PC-3 (cell line): ENCODE measurements at regions not wholly inside any gene's neighbourhood (a gene's known extent, or its start where the extent isn't known, plus 50 kb on each side); places are given as distances from the start of the nearest gene placed in this dataset.

ENCODE experiments used
- ATAC-seq: fragments of 200-7000 bp; cut with Tn5 transposase; 2 replicates; pipeline ENCODE4 v1.9.1; 2020; ENCODE audit warnings: mild to moderate bottlenecking, moderate library complexity
- BruUV-seq: library from RNA; stranded (reverse); fragments of 400-500 nt; replicated peaks from 2 replicates; lab custom pipeline; 2021; lab: Mats Ljungman, UMichigan
- CTCF ChIA-PET: fragments of 300-600 bp; sonication (Branson Sonifier 250); formaldehyde crosslinking; loops from one replicate; lab custom pipeline; 2022; ENCODE audit warnings: antibody characterized with exemption; lab: Charles Lee
- POLR2A ChIA-PET: fragments of 300-600 bp; sonication (Branson Sonifier 250); formaldehyde crosslinking; loops from one replicate; lab custom pipeline; 2022; ENCODE audit warnings: antibody characterized with exemption; ENCODE audit not compliant: unreplicated experiment; lab: Charles Lee
- DNase-seq: peaks from one replicate; pipeline ENCODE4 v3.0.0-alpha.2; 2015
- H2AFZ ChIP-seq: fragments of 300-600 bp; sonication (generic); 2 replicates; pipeline ENCODE4 v1.6.0; 2016; ENCODE audit warnings: antibody characterized with exemption, low read length
- H3F3A ChIP-seq: fragments of 300-600 bp; sonication (generic); one replicate; pipeline ENCODE4 v1.6.0; 2017; ENCODE audit warnings: antibody characterized with exemption, low read length, control low read depth, mild to moderate bottlenecking; ENCODE audit not compliant: unreplicated experiment
- H3K27ac ChIP-seq: fragments of 300-600 bp; sonication (generic); 2 replicates; pipeline ENCODE4 v1.5.1; 2016; ENCODE audit warnings: mild to moderate bottlenecking, low read length
- H3K27me3 ChIP-seq: fragments of 300-600 bp; sonication (generic); 2 replicates; pipeline ENCODE4 v1.6.1; 2016; ENCODE audit warnings: low read length, mixed read lengths
- H3K36me3 ChIP-seq: fragments of 300-600 bp; sonication (generic); 2 replicates; pipeline ENCODE4 v1.6.1; 2016; ENCODE audit warnings: low read depth, mixed run types, low read length, mixed read lengths
- H3K4me1 ChIP-seq: fragments of 300-600 bp; sonication (generic); 2 replicates; pipeline ENCODE4 v1.5.1; 2016; ENCODE audit warnings: low read length; ENCODE audit not compliant: insufficient read depth
- H3K4me2 ChIP-seq: fragments of 300-600 bp; sonication (generic); 2 replicates; pipeline ENCODE4 v1.6.0; 2016; ENCODE audit warnings: low read length
- H3K4me3 ChIP-seq: fragments of 300-600 bp; sonication (generic); 2 replicates; pipeline ENCODE4 v1.5.1; 2016; ENCODE audit warnings: mild to moderate bottlenecking, low read length, mixed read lengths
- H3K79me2 ChIP-seq: fragments of 300-600 bp; sonication (generic); 2 replicates; pipeline ENCODE4 v1.6.1; 2017; ENCODE audit warnings: low read length, mixed read lengths
- H3K9ac ChIP-seq: fragments of 300-600 bp; sonication (generic); 2 replicates; pipeline ENCODE4 v1.6.0; 2016; ENCODE audit warnings: mild to moderate bottlenecking, low read length
- H3K9me2 ChIP-seq: fragments of 300-600 bp; sonication (generic); replicated peaks from 2 replicates; pipeline ENCODE4 v1.6.1; 2016; ENCODE audit warnings: mixed run types, low read length, mixed read lengths
- H3K9me3 ChIP-seq: fragments of 300-600 bp; sonication (generic); 2 replicates; pipeline ENCODE4 v1.6.1; 2016; ENCODE audit warnings: low read length, mixed read lengths
- H4K20me1 ChIP-seq: fragments of 300-600 bp; sonication (generic); 2 replicates; pipeline ENCODE4 v1.6.1; 2016; ENCODE audit warnings: low read length, mixed read lengths
- EZH2 ChIP-seq: fragments of 300-600 bp; sonication (generic); IDR thresholded peaks from one replicate; pipeline ENCODE4 v1.6.1; 2017; ENCODE audit warnings: antibody characterized with exemption, mild to moderate bottlenecking, low read length; ENCODE audit not compliant: unreplicated experiment
- EZH2phosphoT487 ChIP-seq: fragments of 300-600 bp; sonication (generic); IDR thresholded peaks from 2 replicates; pipeline ENCODE4 v1.6.1; 2018; ENCODE audit warnings: mild to moderate bottlenecking, antibody characterized with exemption, low read length, borderline replicate concordance
- intact Hi-C: fragments of 100-400 bp; cut with micrococcal nuclease; formaldehyde crosslinking; loops from 2 replicates; pipeline ENCODE4 v1.9.0; 2023
- TF ChIP-seq, protein P1 (sequence below): fragments of 300-600 bp; sonication (generic); conservative IDR thresholded peaks from 2 replicates; pipeline ENCODE4 v1.5.1; 2017; ENCODE audit warnings: antibody characterized with exemption, low read depth, mild to moderate bottlenecking, low read length

DNA sequence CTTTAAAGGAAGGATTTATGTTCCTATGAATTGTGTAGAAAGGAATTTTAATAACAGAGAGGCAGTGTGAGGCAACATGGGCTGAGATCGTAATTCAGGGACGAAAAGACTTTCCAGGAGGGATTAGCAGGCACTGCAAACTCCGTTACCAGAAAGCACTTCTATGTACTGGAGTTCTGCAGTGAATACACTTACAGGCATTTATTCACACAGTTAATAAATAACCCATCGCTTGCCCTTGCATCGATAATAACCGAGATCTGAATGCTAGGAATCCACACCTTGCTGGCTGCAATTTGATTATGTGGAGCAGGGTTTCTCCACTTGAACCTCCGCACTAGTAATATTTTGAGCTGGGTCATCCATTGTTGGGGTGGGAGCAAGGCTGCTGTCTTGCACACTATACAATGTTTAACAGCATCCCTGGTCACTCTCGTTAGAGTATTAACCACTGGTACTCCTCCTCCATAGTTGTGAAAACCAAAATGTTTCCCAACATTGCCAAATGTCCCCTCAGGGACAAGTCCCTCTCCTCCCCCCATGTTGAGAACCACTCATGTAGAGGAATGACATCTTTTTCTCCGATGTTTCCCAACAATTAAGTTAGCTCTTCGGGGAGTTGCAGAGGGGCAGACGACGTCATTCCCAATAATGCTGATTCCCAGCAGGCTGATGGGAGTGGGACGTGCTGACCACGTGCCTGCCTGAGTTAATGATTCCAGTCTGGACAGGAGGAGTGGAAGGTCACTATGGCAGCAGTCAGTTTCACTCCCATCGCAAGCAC is 99.5 kb downstream of the SNX19 start:
- Histone ChIP-seq H3K4me3 (no peak overlapping the region), H3K79me2 (no peaks in the 10 kb centered on the region), H4K20me1 (no peaks in the 10 kb centered on the region), H3K9me2 (no peaks in the 10 kb centered on the region), H3K27ac (no peak overlapping the region), H3K4me2 (no peak overlapping the region), H3K4me1 (no peaks in the 10 kb centered on the region), H3K36me3 (no peaks in the 10 kb centered on the region), H2AFZ (no peak overlapping the region), H3K27me3 (no peaks in the 10 kb centered on the region), H3F3A (no peaks in the 10 kb centered on the region), H3K9me3 (no peaks in the 10 kb centered on the region), H3K9ac (no peak overlapping the region)
- intact Hi-C loops, result no loop called here
- no peak for TF ChIP-seq EZH2phosphoT487
- TF ChIP-seq, protein P1, sequence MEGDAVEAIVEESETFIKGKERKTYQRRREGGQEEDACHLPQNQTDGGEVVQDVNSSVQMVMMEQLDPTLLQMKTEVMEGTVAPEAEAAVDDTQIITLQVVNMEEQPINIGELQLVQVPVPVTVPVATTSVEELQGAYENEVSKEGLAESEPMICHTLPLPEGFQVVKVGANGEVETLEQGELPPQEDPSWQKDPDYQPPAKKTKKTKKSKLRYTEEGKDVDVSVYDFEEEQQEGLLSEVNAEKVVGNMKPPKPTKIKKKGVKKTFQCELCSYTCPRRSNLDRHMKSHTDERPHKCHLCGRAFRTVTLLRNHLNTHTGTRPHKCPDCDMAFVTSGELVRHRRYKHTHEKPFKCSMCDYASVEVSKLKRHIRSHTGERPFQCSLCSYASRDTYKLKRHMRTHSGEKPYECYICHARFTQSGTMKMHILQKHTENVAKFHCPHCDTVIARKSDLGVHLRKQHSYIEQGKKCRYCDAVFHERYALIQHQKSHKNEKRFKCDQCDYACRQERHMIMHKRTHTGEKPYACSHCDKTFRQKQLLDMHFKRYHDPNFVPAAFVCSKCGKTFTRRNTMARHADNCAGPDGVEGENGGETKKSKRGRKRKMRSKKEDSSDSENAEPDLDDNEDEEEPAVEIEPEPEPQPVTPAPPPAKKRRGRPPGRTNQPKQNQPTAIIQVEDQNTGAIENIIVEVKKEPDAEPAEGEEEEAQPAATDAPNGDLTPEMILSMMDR, result no peak
- TF ChIP-seq EZH2, result no peak
- DNase-seq (no peak), ATAC-seq (no peak)
- no TSS peak for BruUV-seq
- CTCF ChIA-PET, result no interaction called here
- POLR2A ChIA-PET, result no interaction called here

DNA sequence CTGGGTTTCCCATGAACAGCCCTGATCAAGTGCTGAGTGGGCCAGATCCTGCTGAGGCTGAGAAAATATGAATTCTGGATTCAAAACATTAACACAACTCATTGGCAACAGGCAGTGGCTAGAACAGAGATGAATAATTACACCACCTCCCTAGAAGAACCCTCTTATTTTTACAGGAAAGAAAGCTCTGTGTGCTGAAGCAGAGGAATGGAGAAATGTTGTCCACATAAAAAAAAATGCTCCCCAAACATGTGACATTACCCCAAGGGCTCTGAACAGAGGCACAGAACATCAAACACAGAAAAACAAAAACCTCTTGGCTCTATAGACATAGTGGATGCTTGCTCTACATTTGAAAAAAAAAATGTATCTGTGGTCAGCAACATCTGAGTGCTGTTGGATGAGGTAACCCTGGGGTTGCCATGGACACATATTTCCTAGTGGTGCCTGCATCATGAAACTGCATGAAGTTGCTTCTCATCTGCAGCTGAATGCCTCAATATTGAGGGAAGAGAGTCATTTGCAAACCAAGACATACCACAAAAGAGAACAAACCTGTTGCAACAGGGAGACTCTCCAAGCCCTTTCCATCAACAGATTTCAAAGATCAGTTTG is 98.8 kb downstream of the SNX19 start:
- CTCF ChIA-PET, result interaction anchor here (0.7 kb wide), 1 partner anchor 46 kb away, joined by 3 read pairs; no protein-coding TSS in a partner anchor
- H3K36me3 ChIP-seq, result no peaks in the 10 kb centered on the region
- no peak overlapping the region for H3K9ac ChIP-seq
- intact Hi-C loops, result no loop called here
- no peaks in the 10 kb centered on the region for H3F3A ChIP-seq
- no peaks in the 10 kb centered on the region for H4K20me1 ChIP-seq
- no peaks in the 10 kb centered on the region for H3K4me1 ChIP-seq
- no TSS peak for BruUV-seq
- no peak overlapping the region for H2AFZ ChIP-seq
- no peak overlapping the region for H3K4me2 ChIP-seq
- POLR2A ChIA-PET, result no interaction called here
- H3K27ac ChIP-seq, result no peak overlapping the region
- no peaks in the 10 kb centered on the region for H3K9me3 ChIP-seq
- H3K79me2 ChIP-seq, result no peaks in the 10 kb centered on the region
- H3K9me2 ChIP-seq, result no peaks in the 10 kb centered on the region
- ATAC-seq (no peak), DNase-seq (no peak)
- TF ChIP-seq EZH2, result no peak
- no peak for TF ChIP-seq EZH2phosphoT487
- TF ChIP-seq, protein P1, result no peak
- H3K4me3 ChIP-seq, result no peak overlapping the region
- no peaks in the 10 kb centered on the region for H3K27me3 ChIP-seq

DNA sequence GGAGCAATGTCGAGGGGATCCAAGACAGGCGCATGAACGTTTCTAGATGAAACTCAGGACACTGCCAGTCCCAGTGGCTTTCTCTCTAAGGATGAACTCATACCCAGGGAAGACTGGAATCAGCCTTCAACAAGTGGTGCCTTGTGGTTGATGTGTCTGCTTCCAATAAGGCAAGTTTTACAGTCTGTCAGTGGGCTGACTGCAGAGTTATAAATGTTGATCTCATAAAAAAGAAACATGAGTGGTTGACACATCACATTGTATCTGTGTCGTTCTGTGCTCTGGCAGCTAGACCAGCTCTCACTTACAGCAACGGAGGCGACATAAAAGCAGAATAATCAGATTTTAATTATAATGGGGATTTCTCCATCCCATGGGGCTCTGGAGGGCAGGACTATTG is 96.7 kb downstream of the SNX19 start:
- H3K79me2 ChIP-seq, result no peaks in the 10 kb centered on the region
- H3K27me3 ChIP-seq, result no peaks in the 10 kb centered on the region
- intact Hi-C loops, result no loop called here
- H3F3A ChIP-seq, result no peaks in the 10 kb centered on the region
- no peaks in the 10 kb centered on the region for H3K9me2 ChIP-seq
- DNase-seq (no peak), ATAC-seq (no peak)
- BruUV-seq, result no TSS peak
- no peaks in the 10 kb centered on the region for H3K9me3 ChIP-seq
- no peak overlapping the region for H3K4me2 ChIP-seq
- no peaks in the 10 kb centered on the region for H4K20me1 ChIP-seq
- H3K36me3 ChIP-seq, result no peaks in the 10 kb centered on the region
- ChIA-PET CTCF (no interaction called here), POLR2A (no interaction called here)
- no peak overlapping the region for H3K4me3 ChIP-seq
- H3K4me1 ChIP-seq, result no peaks in the 10 kb centered on the region
- no peak overlapping the region for H2AFZ ChIP-seq
- TF ChIP-seq, protein P1, result no peak
- TF ChIP-seq EZH2phosphoT487, result no peak
- TF ChIP-seq EZH2, result no peak
- H3K27ac ChIP-seq, result no peak overlapping the region
- H3K9ac ChIP-seq, result no peak overlapping the region
